Mesendoderm (in vitro differentiated cells): ENCODE measurements at regions not wholly inside any gene's neighbourhood (a gene's known extent, or its start where the extent isn't known, plus 50 kb on each side); places are given as distances from the start of the nearest gene placed in this dataset.
A peak's percentile ranks its signal among the peaks of the same experiment; 100 is the strongest.

Source experiments
- DNase-seq: peaks from one replicate; pipeline ENCODE4 v3.0.0; 2013
- H2AK5ac ChIP-seq: 2 replicates; pipeline ENCODE4 v1.6.1; 2013; ENCODE audit warnings: low read length, inconsistent platforms
- H2BK120ac ChIP-seq: 2 replicates; pipeline ENCODE4 v1.6.1; 2013; ENCODE audit warnings: low read depth, mild to moderate bottlenecking, low read length, moderate library complexity, mixed read lengths
- H2BK15ac ChIP-seq: replicated peaks from 2 replicates; pipeline ENCODE4 v1.6.1; 2013; ENCODE audit warnings: low read depth, mild to moderate bottlenecking, moderate library complexity
- H2BK5ac ChIP-seq: 2 replicates; pipeline ENCODE4 v1.6.1; 2013; ENCODE audit warnings: low read length, inconsistent platforms
- H3K18ac ChIP-seq: 2 replicates; pipeline ENCODE4 v1.6.1; 2013; ENCODE audit warnings: mild to moderate bottlenecking, low read length, mixed read lengths
- H3K23ac ChIP-seq: one replicate; pipeline ENCODE4 v1.6.1; 2013; ENCODE audit warnings: low read length
- H3K27ac ChIP-seq: 2 replicates; pipeline ENCODE4 v1.5.1; 2013; ENCODE audit warnings: low read depth, mild to moderate bottlenecking, inconsistent platforms, low read length, moderate library complexity
- H3K27me3 ChIP-seq: 2 replicates; pipeline ENCODE4 v1.6.1; 2013; ENCODE audit warnings: low read length, control low read depth, mild to moderate bottlenecking, inconsistent platforms; ENCODE audit not compliant: insufficient read depth, poor library complexity
- H3K36me3 ChIP-seq: 2 replicates; pipeline ENCODE4 v1.6.1; 2013; ENCODE audit warnings: low read length, inconsistent platforms; ENCODE audit not compliant: control insufficient read depth, insufficient read depth
- H3K4ac ChIP-seq: one replicate; pipeline ENCODE4 v1.6.1; 2013; ENCODE audit warnings: low read depth, mild to moderate bottlenecking, low read length, moderate library complexity
- H3K4me1 ChIP-seq: 2 replicates; pipeline ENCODE4 v1.6.1; 2013; ENCODE audit warnings: low read depth, low read length, inconsistent platforms; ENCODE audit not compliant: control insufficient read depth
- H3K4me2 ChIP-seq: 2 replicates; pipeline ENCODE4 v1.6.1; 2013; ENCODE audit warnings: low read length
- H3K4me3 ChIP-seq: 2 replicates; pipeline ENCODE4 v1.5.1; 2013; ENCODE audit warnings: mild to moderate bottlenecking, low read length
- H3K56ac ChIP-seq: one replicate; pipeline ENCODE4 v1.6.1; 2013; ENCODE audit warnings: low read length
- H3K79me1 ChIP-seq: 2 replicates; pipeline ENCODE4 v1.6.1; 2013; ENCODE audit warnings: low read length, inconsistent platforms
- H3K79me2 ChIP-seq: 2 replicates; pipeline ENCODE4 v1.6.1; 2013; ENCODE audit warnings: mild to moderate bottlenecking, low read length; ENCODE audit not compliant: control insufficient read depth, insufficient read depth
- H3K9ac ChIP-seq: 2 replicates; pipeline ENCODE4 v1.6.1; 2013; ENCODE audit warnings: low read length, inconsistent platforms
- H4K5ac ChIP-seq: one replicate; pipeline ENCODE4 v1.6.1; 2013; ENCODE audit warnings: low read length
- H4K8ac ChIP-seq: one replicate; pipeline ENCODE4 v1.6.1; 2013; ENCODE audit warnings: low read depth, mild to moderate bottlenecking, control low read depth, low read length, moderate library complexity
- WGBS: extraction: QIAGEN DNeasy Blood & Tissue Kit; methylation state at CpG from one replicate; pipeline ENCODE4 v1.1.7; 2013; ENCODE audit warnings: low lambda C conversion rate, missing lambda C conversion rate; ENCODE audit not compliant: insufficient coverage; ENCODE audit errors: extremely low coverage; 5-methylcytosine and 5-hydroxymethylcytosine counted together

DNA sequence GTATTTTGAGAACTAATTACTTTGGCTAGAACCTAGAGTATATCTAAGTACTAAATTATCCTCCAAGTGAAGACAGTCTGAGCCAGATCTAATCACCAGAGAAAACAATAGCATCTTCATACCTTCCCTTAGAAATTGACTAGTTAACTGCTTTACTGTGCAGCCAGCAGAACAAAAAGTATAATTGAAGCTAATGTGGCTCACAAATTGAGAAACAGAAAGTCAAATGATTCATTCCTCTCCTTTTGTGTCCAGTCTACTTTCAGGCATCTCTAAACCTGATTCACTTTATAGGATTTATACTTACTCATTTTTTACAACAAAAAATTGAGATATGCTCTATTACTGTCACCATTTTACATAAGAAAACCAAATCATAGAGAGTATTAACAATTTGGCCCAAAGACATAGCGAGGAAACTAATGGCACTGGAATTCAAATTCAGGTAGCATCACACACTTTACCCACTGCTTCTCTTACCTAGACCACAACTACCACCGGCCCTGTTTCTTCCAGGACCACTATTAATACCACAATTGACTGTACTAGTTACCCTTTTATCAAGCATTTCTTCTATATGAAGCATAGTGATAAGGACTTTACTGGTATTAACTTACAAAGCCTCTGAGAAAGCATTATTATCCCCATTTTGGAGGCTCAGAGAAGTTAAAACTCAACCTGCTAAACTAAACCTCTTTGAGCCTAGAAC lies 1402.6 kb upstream of the TENM4 start:
- Histone ChIP-seq H3K4ac (no peak overlapping the region), H2BK15ac (no peak overlapping the region), H4K8ac (peak overlapping the region; percentile 0), H3K79me1 (no peaks in the 10 kb centered on the region), H3K9ac (no peak overlapping the region), H3K23ac (no peak overlapping the region), H3K27ac (no peak overlapping the region), H3K4me1 (no peaks in the 10 kb centered on the region), H3K36me3 (no peaks in the 10 kb centered on the region), H3K79me2 (no peaks in the 10 kb centered on the region), H3K18ac (no peak overlapping the region), H2BK120ac (no peak overlapping the region), H3K56ac (no peak overlapping the region), H3K4me3 (no peak overlapping the region), H3K4me2 (no peak overlapping the region), H2AK5ac (no peak overlapping the region), H4K5ac (no peak overlapping the region), H2BK5ac (no peak overlapping the region), H3K27me3 (no peaks in the 10 kb centered on the region)
- WGBS: no CpG with 5 or more reads among the region's 2 CpGs
- DNase-seq: no peak

DNA sequence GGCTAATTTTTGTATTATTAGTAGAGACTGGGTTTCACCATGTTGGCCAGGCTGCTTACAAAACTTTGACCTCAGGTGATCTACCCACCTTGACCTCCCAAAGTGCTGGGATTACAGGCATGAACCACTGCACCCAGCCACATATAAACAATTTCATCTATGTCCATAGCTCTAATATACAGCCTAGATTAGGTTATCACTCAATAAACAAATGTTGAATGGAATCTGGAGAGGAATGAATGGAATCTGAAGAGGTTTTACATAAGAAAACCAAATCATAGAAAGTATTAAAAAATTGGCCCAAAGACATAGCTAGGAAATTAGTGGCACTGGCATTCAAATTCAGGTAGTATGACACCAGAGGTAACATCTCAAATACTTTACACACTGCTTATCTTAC lies 1401.4 kb upstream of the TENM4 start:
- Histone ChIP-seq H2BK120ac (no peak overlapping the region), H3K79me2 (no peaks in the 10 kb centered on the region), H3K27me3 (no peaks in the 10 kb centered on the region), H3K27ac (no peak overlapping the region), H4K5ac (no peak overlapping the region), H2AK5ac (no peak overlapping the region), H3K4ac (no peak overlapping the region), H3K4me1 (no peaks in the 10 kb centered on the region), H2BK15ac (no peak overlapping the region), H3K4me3 (no peak overlapping the region), H3K36me3 (no peaks in the 10 kb centered on the region), H3K4me2 (no peak overlapping the region), H3K23ac (no peak overlapping the region), H2BK5ac (no peak overlapping the region), H3K18ac (no peak overlapping the region), H3K56ac (no peak overlapping the region), H4K8ac (no peak overlapping the region), H3K9ac (no peak overlapping the region), H3K79me1 (no peaks in the 10 kb centered on the region)
- DNase-seq: no peak

- H4K8ac ChIP-seq: no peak overlapping the region
- H2BK5ac ChIP-seq: no peak overlapping the region
- H3K4ac ChIP-seq: no peak overlapping the region
- H3K18ac ChIP-seq: no peak overlapping the region
- no peak overlapping the region for H4K5ac ChIP-seq
- H3K79me2 ChIP-seq: no peaks in the 10 kb centered on the region
- H2AK5ac ChIP-seq: no peak overlapping the region
- H2BK15ac ChIP-seq: no peak overlapping the region
- WGBS: no CpG with 5 or more reads among the region's 1 CpG
- H3K4me3 ChIP-seq: no peak overlapping the region
- no peak overlapping the region for H3K27ac ChIP-seq
- no peaks in the 10 kb centered on the region for H3K27me3 ChIP-seq
- H3K23ac ChIP-seq: no peak overlapping the region
- no peak for DNase-seq
- no peak overlapping the region for H3K4me2 ChIP-seq
- no peak overlapping the region for H3K56ac ChIP-seq
- H3K9ac ChIP-seq: no peak overlapping the region
- H3K4me1 ChIP-seq: no peaks in the 10 kb centered on the region
- no peak overlapping the region for H2BK120ac ChIP-seq
- H3K79me1 ChIP-seq: no peaks in the 10 kb centered on the region
- no peaks in the 10 kb centered on the region for H3K36me3 ChIP-seq
These were observed 1400.8 kb upstream of the TENM4 start for GRCh38 chr11:80841675-80842074.

GRCh38 chr11:80838153-80838552 lies 1397.3 kb upstream of the TENM4 start:
- Histone ChIP-seq H3K23ac (no peak overlapping the region), H3K27ac (no peak overlapping the region), H2AK5ac (no peak overlapping the region), H3K9ac (no peak overlapping the region), H3K36me3 (no peaks in the 10 kb centered on the region), H3K4me3 (no peak overlapping the region), H4K8ac (no peak overlapping the region), H2BK15ac (no peak overlapping the region), H3K56ac (no peak overlapping the region), H3K18ac (no peak overlapping the region), H2BK5ac (no peak overlapping the region), H4K5ac (no peak overlapping the region), H2BK120ac (no peak overlapping the region), H3K4me1 (no peaks in the 10 kb centered on the region), H3K4ac (no peak overlapping the region), H3K27me3 (no peaks in the 10 kb centered on the region), H3K79me2 (no peaks in the 10 kb centered on the region), H3K79me1 (no peaks in the 10 kb centered on the region), H3K4me2 (no peak overlapping the region)
- DNase-seq: no peak
- no CpG with 5 or more reads among the region's 1 CpG for WGBS

GRCh38 chr11:80837051-80837450 lies 1396.2 kb upstream of the TENM4 start:
- H2BK120ac ChIP-seq: no peak overlapping the region
- no peak overlapping the region for H2AK5ac ChIP-seq

DNA sequence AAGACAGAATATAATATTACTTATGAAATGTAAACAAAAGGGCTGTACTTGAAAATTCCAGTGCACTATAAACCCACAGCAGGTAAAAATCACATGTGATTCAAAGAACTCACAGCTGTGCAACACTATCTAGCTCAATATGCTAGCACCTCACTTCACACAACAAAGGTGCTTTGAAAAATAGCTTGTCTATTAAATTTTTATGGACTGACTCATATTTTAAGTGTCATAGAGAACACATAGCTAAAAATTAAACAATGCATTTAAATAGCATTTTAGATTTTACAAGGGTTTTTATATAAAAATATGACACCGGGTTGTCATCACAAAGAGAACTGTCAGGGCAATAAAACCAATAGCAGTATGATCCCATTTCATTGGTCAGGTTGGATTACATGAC lies 1390.5 kb upstream of the TENM4 start:
- no CpG with 5 or more reads among the region's 1 CpG for WGBS
- Histone ChIP-seq H3K79me2 (no peaks in the 10 kb centered on the region), H3K4me1 (no peaks in the 10 kb centered on the region), H2BK5ac (no peak overlapping the region), H3K27me3 (no peaks in the 10 kb centered on the region), H4K8ac (no peak overlapping the region), H3K27ac (no peak overlapping the region), H3K4ac (no peak overlapping the region), H3K18ac (no peak overlapping the region), H3K79me1 (no peaks in the 10 kb centered on the region), H4K5ac (no peak overlapping the region), H2BK120ac (no peak overlapping the region), H2BK15ac (no peak overlapping the region), H3K23ac (no peak overlapping the region), H2AK5ac (no peak overlapping the region), H3K56ac (no peak overlapping the region), H3K36me3 (no peaks in the 10 kb centered on the region), H3K4me2 (no peak overlapping the region), H3K4me3 (no peak overlapping the region), H3K9ac (no peak overlapping the region)
- DNase-seq: no peak

More at GRCh38 chr11:80837051-80837450, 1396.2 kb upstream of the TENM4 start:
- Histone ChIP-seq H3K4me1 (no peaks in the 10 kb centered on the region), H3K56ac (no peak overlapping the region), H3K4me3 (no peak overlapping the region), H3K36me3 (no peaks in the 10 kb centered on the region), H4K5ac (no peak overlapping the region), H3K4me2 (no peak overlapping the region), H3K79me1 (no peaks in the 10 kb centered on the region), H2BK5ac (no peak overlapping the region), H3K79me2 (no peaks in the 10 kb centered on the region), H4K8ac (no peak overlapping the region), H3K27me3 (no peaks in the 10 kb centered on the region), H3K27ac (no peak overlapping the region), H3K18ac (no peak overlapping the region), H3K23ac (no peak overlapping the region), H2BK15ac (no peak overlapping the region), H3K9ac (no peak overlapping the region), H3K4ac (no peak overlapping the region)
- no CpG with 5 or more reads among the region's 1 CpG for WGBS
- no peak for DNase-seq
